HL-60 (cell line): ENCODE measurements at regions not wholly inside any gene's neighbourhood (a gene's known extent, or its start where the extent isn't known, plus 50 kb on each side); places are given as distances from the start of the nearest gene placed in this dataset.

ENCODE experiments used
- CTCF ChIP-seq: IDR thresholded peaks from one replicate; pipeline ENCODE4 v1.5.1; 2011; ENCODE audit warnings: low read length, control low read depth, inconsistent platforms; ENCODE audit not compliant: insufficient read depth
- POLR2AphosphoS5 ChIP-seq: IDR thresholded peaks from 2 replicates; pipeline ENCODE4 v1.6.1; 2012; ENCODE audit warnings: low read depth
- TF ChIP-seq, protein P1 (sequence below): IDR thresholded peaks from 2 replicates; pipeline ENCODE4 v1.6.1; 2012; ENCODE audit warnings: low read depth; ENCODE audit not compliant: insufficient replicate concordance

GRCh38 chr7:84638339-84638697 is 443.7 kb upstream of the SEMA3A start:
- TF ChIP-seq, protein P1, sequence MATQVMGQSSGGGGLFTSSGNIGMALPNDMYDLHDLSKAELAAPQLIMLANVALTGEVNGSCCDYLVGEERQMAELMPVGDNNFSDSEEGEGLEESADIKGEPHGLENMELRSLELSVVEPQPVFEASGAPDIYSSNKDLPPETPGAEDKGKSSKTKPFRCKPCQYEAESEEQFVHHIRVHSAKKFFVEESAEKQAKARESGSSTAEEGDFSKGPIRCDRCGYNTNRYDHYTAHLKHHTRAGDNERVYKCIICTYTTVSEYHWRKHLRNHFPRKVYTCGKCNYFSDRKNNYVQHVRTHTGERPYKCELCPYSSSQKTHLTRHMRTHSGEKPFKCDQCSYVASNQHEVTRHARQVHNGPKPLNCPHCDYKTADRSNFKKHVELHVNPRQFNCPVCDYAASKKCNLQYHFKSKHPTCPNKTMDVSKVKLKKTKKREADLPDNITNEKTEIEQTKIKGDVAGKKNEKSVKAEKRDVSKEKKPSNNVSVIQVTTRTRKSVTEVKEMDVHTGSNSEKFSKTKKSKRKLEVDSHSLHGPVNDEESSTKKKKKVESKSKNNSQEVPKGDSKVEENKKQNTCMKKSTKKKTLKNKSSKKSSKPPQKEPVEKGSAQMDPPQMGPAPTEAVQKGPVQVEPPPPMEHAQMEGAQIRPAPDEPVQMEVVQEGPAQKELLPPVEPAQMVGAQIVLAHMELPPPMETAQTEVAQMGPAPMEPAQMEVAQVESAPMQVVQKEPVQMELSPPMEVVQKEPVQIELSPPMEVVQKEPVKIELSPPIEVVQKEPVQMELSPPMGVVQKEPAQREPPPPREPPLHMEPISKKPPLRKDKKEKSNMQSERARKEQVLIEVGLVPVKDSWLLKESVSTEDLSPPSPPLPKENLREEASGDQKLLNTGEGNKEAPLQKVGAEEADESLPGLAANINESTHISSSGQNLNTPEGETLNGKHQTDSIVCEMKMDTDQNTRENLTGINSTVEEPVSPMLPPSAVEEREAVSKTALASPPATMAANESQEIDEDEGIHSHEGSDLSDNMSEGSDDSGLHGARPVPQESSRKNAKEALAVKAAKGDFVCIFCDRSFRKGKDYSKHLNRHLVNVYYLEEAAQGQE: no peak
- TF ChIP-seq CTCF (no peak), POLR2AphosphoS5 (no peak)
